Hepatocyte (in vitro differentiated cells): ENCODE measurements at regions not wholly inside any gene's neighbourhood (a gene's known extent, or its start where the extent isn't known, plus 50 kb on each side); places are given as distances from the start of the nearest gene placed in this dataset.

ENCODE experiments used
- DNase-seq: peaks from one replicate; pipeline ENCODE4 v3.0.0-alpha.2; 2016; ENCODE audit warnings: low spot score
- H2AFZ ChIP-seq: fragments of 200-600 bp; sonication (generic); 2 replicates; pipeline ENCODE4 v1.6.0; 2016; ENCODE audit warnings: antibody characterized with exemption, mild to moderate bottlenecking
- H3K27ac ChIP-seq: fragments of 200-600 bp; sonication (generic); 2 replicates; pipeline ENCODE4 v1.5.1; 2016; ENCODE audit warnings: mild to moderate bottlenecking
- H3K27me3 ChIP-seq: fragments of 200-600 bp; sonication (generic); 2 replicates; pipeline ENCODE4 v1.6.1; 2016
- H3K36me3 ChIP-seq: fragments of 200-600 bp; sonication (generic); replicated peaks from 2 replicates; pipeline ENCODE4 v1.5.1; 2016; ENCODE audit warnings: low read depth; ENCODE audit not compliant: insufficient read depth
- H3K4me1 ChIP-seq: fragments of 200-600 bp; sonication (generic); 2 replicates; pipeline ENCODE4 v1.5.1; 2016; ENCODE audit warnings: mild to moderate bottlenecking, moderate library complexity; ENCODE audit not compliant: insufficient read depth
- H3K4me2 ChIP-seq: fragments of 200-600 bp; sonication (generic); 2 replicates; pipeline ENCODE4 v1.6.0; 2016
- H3K4me3 ChIP-seq: fragments of 200-600 bp; sonication (generic); 2 replicates; pipeline ENCODE4 v1.5.1; 2016; ENCODE audit warnings: mild to moderate bottlenecking
- H3K79me2 ChIP-seq: fragments of 200-600 bp; sonication (generic); 2 replicates; pipeline ENCODE4 v1.6.0; 2017; ENCODE audit warnings: mild to moderate bottlenecking
- H3K9me2 ChIP-seq: fragments of 200-600 bp; sonication (generic); replicated peaks from 2 replicates; pipeline ENCODE4 v1.6.0; 2017; ENCODE audit warnings: mild to moderate bottlenecking; ENCODE audit not compliant: insufficient read depth
- H3K9me3 ChIP-seq: fragments of 200-600 bp; sonication (generic); 2 replicates; pipeline ENCODE4 v1.5.1; 2016; ENCODE audit warnings: low read depth, mild to moderate bottlenecking
- H4K20me1 ChIP-seq: fragments of 200-600 bp; sonication (generic); 2 replicates; pipeline ENCODE4 v1.6.0; 2016; ENCODE audit warnings: mild to moderate bottlenecking; ENCODE audit not compliant: insufficient read depth, poor library complexity, severe bottlenecking
- CTCF ChIP-seq: fragments of 200-600 bp; sonication (generic); IDR thresholded peaks from 2 replicates; pipeline ENCODE4 v1.5.1; 2016; ENCODE audit warnings: antibody characterized with exemption, mild to moderate bottlenecking; ENCODE audit not compliant: poor library complexity
- EZH2 ChIP-seq: fragments of 200-600 bp; sonication (generic); IDR thresholded peaks from 2 replicates; pipeline ENCODE4 v1.6.1; 2016; ENCODE audit warnings: antibody characterized with exemption, mild to moderate bottlenecking, borderline replicate concordance
- EZH2phosphoT487 ChIP-seq: fragments of 200-600 bp; sonication (generic); IDR thresholded peaks from one replicate; pipeline ENCODE4 v1.6.1; 2018; ENCODE audit warnings: antibody characterized with exemption, mild to moderate bottlenecking, low read depth, moderate library complexity; ENCODE audit not compliant: unreplicated experiment, severe bottlenecking
- WGBS: methylation state at CpG from one replicate; pipeline ENCODE4 v1.1.6; 2016; ENCODE audit warnings: low lambda C conversion rate; ENCODE audit errors: missing lambda C conversion rate; 5-methylcytosine and 5-hydroxymethylcytosine counted together

GRCh38 chr4:163621821-163622220 is 127.3 kb downstream of the TMA16 start:
- Histone ChIP-seq H3K27ac (no peak overlapping the region), H3K27me3 (no peaks in the 10 kb centered on the region), H3K9me3 (no peaks in the 10 kb centered on the region), H4K20me1 (no peaks in the 10 kb centered on the region), H3K4me1 (no peaks in the 10 kb centered on the region), H3K36me3 (no peaks in the 10 kb centered on the region), H3K9me2 (no peaks in the 10 kb centered on the region), H3K4me3 (no peak overlapping the region), H3K4me2 (no peak overlapping the region), H2AFZ (no peak overlapping the region), H3K79me2 (no peaks in the 10 kb centered on the region)
- TF ChIP-seq CTCF: no peak
- TF ChIP-seq EZH2phosphoT487: no peak
- TF ChIP-seq EZH2: no peak
- 97% methylated on average over 2 of the region's 2 CpGs for WGBS
- DNase-seq: no peak

- Histone ChIP-seq H3K36me3 (no peaks in the 10 kb centered on the region), H3K9me3 (no peaks in the 10 kb centered on the region), H3K27ac (no peak overlapping the region), H3K4me2 (no peak overlapping the region), H2AFZ (no peak overlapping the region), H3K4me1 (no peaks in the 10 kb centered on the region), H3K27me3 (no peaks in the 10 kb centered on the region), H3K4me3 (no peak overlapping the region), H3K9me2 (no peaks in the 10 kb centered on the region), H3K79me2 (no peaks in the 10 kb centered on the region), H4K20me1 (no peaks in the 10 kb centered on the region)
- no peak for DNase-seq
- WGBS: 90% methylated on average over 5 of the region's 5 CpGs
- TF ChIP-seq CTCF: no peak
- TF ChIP-seq EZH2phosphoT487: no peak
- TF ChIP-seq EZH2: no peak
These were observed 128.0 kb downstream of the TMA16 start for GRCh38 chr4:163622379-163623035.

DNA sequence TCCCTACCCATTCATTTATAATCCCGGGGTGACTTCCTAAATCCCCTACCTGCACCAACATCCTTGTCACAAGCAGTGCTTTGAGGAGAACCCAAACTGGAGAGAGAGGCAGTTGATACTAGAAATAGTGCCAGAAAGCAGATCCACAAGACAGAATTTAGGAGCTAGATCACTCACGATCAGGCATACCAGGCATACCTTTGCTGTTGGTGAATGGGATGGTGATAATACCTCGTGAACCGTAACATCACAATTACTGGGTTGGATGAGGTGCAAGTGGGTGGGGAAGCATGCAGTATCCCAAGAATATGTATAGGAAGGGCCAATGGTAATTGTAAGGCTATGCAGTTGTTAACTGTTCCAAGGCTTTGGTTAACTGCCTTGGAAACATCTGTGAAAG is 129.3 kb downstream of the TMA16 start:
- Histone ChIP-seq H2AFZ (no peak overlapping the region), H3K9me3 (no peaks in the 10 kb centered on the region), H3K4me1 (no peaks in the 10 kb centered on the region), H3K4me2 (no peak overlapping the region), H3K27ac (no peak overlapping the region), H3K27me3 (no peaks in the 10 kb centered on the region), H3K9me2 (no peaks in the 10 kb centered on the region), H3K79me2 (no peaks in the 10 kb centered on the region), H3K36me3 (no peaks in the 10 kb centered on the region), H3K4me3 (no peak overlapping the region), H4K20me1 (no peaks in the 10 kb centered on the region)
- no peak for DNase-seq
- WGBS: 73% methylated on average over 4 of the region's 4 CpGs
- no peak for TF ChIP-seq EZH2
- TF ChIP-seq CTCF: no peak
- TF ChIP-seq EZH2phosphoT487: no peak
